ENCODE measurements at regions not wholly inside any gene's neighbourhood (a gene's known extent, or its start where the extent isn't known, plus 50 kb on each side); places are given as distances from the start of the nearest gene placed in this dataset.
"Not testable (repeated sequence)": the region's sequence is repeated elsewhere in the genome, so short reads cannot be mapped to it uniquely, and the experiment has no call there.

DNA sequence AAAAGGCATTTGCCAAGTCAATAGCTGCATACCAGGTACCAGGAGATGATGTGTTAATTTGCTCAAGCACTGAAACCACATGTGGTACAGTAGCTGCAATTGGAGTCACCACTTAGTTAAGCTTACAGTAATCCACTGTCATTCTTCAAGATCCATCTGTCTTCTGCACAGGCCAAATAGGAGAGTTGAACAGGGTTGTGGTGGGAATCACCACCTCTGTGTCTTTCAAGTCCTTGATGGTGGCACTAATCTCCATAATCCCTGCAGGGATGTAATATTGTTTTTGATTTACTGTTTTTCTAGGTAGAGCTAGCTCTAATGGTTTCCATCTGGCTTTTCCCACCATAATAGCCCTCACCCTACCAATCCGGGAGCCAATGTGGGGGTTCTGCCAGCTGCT lies 91.9 kb downstream of the FCRL5 start:
- DNase-seq (ENCODE audit: low spot score) = no peak

DNA sequence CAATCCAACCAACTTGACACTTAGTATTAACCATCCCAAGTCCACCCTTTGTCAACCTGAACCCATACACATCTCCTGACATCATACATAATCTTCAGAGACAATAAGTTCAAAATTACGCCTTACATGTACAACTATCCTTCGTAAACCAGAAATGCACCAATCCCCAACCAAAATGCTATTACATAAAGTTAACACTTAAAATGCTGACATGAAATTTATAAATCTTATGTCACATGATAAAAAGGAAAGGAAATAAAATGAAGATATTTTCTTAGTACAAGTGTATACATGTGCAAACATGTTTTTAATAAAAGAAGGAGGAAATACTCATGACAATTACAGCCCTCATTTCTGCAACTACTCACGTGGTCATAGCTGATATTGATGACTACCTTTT lies 95.0 kb downstream of the FCRL5 start:
- no peak for DNase-seq (ENCODE audit: low spot score)

DNA sequence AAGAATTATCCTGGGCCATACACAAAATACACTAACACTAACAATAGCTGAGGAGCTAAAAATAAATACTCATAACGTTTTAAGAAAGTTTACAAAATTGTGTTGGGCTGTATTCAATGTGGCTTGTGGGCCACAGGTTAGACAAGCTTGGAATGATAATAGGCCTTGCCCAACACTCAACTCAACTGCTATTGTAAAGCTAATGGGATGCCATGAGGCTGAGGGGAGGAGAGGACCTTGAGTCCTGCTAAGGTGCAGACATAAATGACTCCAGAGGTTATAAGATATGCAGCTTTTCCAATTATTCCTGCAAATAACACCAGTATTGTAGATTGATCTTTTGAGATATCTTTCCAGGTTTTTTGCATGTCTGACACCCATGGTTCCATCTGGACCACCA lies 97.0 kb downstream of the FCRL5 start:
- no peak for DNase-seq (ENCODE audit: low spot score)

DNA sequence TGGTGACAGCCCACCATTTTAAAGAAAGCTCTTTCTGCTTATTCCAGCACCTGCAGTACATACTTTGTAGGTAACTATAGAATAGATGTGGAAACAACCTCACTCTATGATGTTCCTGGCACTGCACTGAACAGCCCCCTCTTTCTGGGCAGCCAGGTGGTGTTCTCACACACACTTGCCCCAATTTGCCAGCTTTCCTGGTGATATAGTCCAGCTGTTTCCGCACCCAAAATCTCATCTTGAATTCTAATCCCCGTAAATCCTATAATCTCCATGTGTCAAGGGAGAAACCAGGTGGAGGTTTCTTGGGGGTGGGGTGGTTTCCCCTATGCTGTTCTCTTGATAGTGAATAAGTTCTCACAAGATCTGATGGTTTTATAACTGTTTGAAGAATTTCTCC lies 102.2 kb downstream of the FCRL5 start:
- no peak for DNase-seq (ENCODE audit: low spot score)

DNA sequence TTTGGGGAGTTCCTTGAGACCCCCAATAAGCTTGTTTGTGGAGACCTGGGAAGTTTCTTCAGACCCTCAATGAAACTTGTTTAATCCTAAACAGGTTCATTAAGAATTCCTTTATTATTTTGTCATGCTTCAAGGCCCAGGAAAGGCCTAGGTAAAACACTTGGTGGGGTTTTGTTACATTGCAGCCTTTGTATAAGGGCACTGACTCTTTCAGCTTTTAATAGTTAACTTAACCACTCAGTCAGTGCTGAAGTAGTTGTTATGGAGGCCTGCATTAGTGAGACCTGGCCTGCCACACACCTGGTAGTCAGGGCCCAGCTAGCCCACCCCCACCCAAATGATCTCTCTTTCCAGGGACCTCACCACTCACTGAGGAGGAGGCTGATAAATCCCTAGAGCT lies 103.7 kb downstream of the FCRL5 start:
- DNase-seq (ENCODE audit: low spot score) = no peak

DNA sequence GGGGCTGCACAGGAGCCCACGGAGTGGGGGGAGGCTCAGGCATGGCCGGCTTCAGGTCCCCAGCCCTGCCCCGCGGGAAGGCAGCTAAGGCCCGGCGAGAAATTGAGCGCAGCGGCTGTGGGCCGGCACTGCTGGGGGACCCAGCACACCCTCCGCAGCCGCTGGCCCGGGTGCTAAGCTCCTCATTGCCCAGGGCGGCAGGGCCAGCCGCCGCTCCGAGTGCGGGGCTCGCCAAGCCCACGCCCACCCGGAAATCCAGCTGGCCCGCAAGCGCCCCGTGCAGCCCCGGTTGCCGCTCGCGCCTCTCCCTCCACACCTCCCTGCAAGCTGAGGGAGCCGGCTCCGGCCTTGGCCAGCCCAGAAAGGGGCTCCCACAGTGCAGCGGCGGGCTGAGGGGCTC lies 106.0 kb downstream of the FCRL5 start:
- DNase-seq (ENCODE audit: low spot score) = not testable (repeated sequence)

DNA sequence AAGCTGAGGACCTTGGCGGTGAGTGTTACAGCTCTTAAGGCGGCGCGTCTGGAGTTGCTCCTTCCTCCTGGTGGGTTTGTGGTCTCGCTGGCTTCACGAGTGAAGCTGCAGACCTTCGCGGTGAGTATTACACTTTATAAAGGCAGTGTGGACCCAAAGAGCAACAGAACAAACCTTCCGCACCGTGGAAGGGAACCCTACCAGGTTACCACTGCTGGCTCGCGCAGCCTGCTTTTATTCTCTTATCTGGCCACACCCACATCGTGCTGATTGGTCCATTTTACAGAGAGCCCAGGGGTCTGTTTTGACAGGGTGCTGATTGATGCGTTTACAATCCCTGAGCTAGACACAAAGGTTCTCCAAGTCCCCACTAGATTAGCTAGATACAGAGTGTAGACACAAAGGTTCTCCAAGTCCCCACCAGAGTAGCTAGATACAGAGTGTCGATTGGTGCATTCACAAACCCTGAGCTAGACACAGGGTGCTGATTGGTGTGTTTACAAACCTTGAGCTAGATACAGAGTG lies 106.6 kb downstream of the FCRL5 start:
- DNase-seq (ENCODE audit: low spot score) = not testable (repeated sequence)

DNA sequence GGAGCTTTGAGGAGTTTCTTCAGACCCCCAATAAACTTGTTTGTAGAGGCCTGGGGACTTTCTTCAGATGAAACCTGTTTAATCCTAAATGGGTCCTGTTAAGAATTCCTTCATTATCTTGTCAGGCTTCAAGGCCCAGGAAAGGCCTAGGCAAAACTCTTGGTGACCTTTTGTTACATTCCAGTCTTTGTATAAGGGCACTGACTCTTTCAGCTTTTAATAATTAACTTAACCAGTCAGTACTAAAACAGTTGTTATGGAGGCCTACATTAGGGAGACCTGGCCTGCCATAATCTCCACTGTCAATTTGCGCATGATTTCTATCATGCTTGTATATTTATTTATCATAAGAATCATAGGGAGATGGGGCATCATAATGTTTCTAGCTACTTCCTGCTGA lies 110.2 kb downstream of the FCRL5 start:
- DNase-seq (ENCODE audit: low spot score) = no peak

DNA sequence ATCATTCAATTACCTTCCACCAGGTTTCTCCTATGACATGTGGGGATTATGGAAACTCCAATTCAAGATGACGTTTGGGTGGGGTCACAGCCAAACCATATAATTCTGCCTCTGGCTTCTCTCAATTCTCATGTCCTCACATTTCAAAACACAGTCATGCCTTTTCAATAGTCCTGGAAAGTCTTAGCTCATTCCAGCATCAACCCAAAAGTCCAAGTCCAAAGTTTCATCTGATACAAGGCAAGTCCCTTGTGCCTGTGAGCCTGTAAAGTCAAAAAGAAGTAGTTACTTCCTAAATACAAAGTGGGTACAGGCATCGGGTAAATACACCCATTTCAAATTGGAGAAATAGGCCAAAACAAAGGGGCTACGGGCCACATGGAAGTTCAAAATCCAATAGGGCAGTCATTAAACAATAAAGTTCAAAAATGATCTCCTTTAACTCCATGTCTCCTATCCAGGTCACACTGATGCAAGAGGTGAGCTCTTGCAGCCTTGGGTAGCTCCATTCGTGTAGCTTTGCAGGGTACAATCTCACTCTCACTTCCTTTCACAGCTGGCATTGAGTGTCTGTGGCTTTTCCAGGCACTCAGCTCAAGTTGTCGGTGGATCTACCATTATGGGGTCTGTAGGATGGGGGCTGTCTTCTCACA lies 112.9 kb downstream of the FCRL5 start:
- no peak for DNase-seq (ENCODE audit: low spot score)

GRCh38 chr1:157438613-157439012 lies 113.7 kb downstream of the FCRL5 start:
- DNase-seq (ENCODE audit: low spot score) = no peak

DNA sequence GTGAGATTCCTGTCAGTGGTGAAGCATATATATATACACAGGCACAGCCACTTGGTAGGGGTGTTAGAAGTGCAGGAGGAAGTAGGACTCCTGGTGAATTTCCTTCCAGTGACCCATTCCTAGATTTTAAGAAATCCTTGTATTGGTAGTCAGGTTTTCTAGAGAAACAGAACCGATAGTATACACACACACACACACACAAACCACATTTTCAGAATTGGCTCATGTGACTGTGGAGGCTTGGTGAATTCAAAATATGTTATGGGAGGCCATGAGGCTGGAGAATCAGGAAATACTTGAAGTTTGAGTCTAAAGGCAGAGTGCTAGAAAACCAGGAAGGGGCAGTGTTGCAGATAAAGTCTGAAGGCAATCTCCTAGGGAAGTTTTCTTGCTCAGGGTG lies 114.2 kb downstream of the FCRL5 start:
- no peak for DNase-seq (ENCODE audit: low spot score)

- no peak for DNase-seq (ENCODE audit: low spot score)
Measured at GRCh38 chr1:157437296-157437695, 115.0 kb downstream of the FCRL5 start.

DNA sequence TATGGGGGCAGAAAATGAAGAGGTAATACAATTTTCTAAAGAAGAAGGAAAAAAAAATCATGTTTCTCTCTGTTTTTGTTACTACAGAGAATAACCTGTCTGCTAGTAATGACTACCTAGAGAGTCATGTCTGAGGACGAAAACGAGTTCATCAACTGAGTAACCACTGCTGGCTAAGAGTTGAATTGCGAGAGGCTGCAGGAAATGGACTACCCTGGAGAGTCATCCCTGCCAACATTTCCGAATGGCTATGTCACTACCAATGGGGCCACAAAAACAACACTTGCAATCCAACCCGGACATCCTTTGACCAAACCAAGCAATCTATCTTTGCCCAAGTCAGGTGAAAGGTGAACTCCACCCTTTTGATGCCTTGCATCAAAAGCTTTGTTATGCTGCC lies 120.6 kb downstream of the FCRL5 start:
- DNase-seq (ENCODE audit: low spot score) = no peak

DNA sequence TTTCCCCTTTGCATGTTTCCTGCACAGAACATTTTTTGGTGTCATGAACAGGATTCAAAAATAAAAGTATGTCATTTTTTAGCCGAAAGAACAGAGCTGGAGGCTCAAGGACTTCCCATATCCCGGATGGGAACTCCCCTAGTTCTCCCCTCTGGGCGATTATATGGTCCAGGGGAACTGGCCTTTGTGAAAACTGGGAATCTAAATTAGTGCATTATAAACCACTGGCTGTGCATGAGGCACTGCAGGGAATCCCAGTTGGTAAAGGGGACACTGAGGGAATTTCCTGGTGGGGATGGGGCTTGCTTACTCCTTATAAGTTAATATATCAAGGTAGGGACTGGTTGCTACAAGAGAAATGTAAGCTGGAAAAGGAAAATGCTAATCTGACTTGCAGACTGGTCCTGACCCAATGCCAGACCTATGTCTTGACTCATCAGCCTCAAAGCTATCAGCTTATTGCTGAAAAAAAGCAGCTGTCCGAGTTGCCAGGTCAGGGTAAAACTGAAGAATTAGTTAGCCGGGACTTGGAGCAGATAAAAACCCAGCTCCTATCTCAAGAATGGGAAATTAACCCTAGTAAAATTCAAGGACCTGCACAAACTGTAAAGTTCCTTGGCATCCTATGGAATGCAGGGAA lies 122.6 kb downstream of the FCRL5 start:
- DNase-seq (ENCODE audit: low spot score) = no peak

DNA sequence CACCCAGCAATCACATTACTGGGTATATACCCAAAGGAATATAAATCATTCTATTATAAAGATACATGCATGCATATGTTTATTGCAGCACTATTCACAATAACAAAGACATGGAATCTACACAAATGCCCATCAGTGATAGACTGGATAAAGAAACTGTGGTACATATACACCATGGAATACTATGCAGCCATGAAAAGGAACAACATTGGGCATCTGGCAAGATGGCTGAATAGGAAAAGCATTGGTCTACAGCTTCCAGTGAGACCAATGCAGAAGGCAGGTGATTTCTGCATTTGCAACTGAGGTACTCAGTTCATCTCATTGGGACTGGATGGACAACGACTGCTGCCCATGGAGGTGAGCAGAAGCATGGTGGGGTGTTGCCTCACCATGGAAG lies 128.6 kb downstream of the FCRL5 start:
- not testable (repeated sequence) for DNase-seq (ENCODE audit: low spot score)

GRCh38 chr1:157419845-157420542 lies 132.3 kb downstream of the FCRL5 start:
- no peak for DNase-seq (ENCODE audit: low spot score)

DNA sequence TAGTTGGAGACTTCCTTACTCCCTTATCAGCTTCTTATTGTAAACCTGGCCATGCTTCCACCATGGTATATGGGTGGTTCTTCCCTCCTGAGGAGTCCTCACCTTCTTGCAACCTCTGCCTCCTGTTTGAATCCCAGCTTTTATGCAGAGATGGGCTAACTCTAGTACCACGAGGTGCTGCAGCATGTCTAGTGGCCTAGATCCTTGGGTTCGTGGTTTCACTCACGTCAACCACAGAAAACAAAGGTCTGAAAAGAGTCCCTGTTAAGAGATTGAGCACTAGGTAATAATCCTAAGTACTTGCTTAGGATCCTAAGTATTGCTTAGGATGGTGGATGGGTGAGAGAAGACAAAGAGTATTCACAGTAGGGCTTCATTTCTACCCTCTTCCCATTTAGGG lies 133.7 kb downstream of the FCRL5 start:
- no peak for DNase-seq (ENCODE audit: low spot score)

- DNase-seq (ENCODE audit: low spot score) = no peak
Measured at GRCh38 chr1:157418231-157418630, 134.1 kb downstream of the FCRL5 start.

DNA sequence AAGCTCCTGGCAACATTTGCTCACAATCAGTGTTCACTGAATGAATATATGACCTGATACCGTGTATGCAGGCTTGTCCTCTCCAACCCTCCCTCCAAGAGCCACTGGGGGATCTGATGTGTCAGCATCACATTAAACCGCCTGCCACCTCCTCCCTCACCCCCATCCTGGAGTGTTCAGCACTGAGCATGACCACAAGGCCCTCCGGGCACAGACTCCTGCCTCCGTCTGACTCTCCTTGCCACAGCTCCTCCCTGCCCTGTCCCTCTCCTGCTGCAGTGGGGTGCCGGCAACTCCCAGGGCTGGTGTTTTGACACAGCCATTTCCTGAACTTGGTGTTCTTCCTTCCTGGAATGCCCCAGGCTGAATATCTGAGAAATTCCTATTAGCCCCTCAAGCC lies 136.7 kb downstream of the FCRL5 start:
- DNase-seq (ENCODE audit: low spot score) = no peak

- no peak for DNase-seq (ENCODE audit: low spot score)
Measured at GRCh38 chr1:157412308-157412707, 140.0 kb downstream of the FCRL5 start.

DNA sequence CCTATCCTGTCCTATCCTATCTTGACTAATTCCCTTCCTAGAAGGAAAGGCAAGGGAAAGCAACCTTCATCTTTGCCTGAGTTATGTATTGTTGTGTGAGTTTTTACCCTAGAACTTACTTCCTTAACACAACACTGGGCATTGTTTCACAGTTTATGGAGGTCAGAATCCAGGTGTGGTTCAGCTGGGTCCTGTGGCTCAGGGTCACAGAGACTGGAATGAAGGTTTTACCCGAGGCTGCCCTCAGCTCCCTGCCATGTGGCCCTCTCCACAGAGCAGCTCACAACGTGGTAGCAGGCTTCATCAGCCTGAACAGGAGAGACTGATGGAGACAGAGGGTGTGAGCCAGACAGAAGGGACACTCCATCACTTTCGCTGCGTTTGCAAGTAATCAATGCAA lies 140.5 kb downstream of the FCRL5 start:
- DNase-seq (ENCODE audit: low spot score) = no peak

DNA sequence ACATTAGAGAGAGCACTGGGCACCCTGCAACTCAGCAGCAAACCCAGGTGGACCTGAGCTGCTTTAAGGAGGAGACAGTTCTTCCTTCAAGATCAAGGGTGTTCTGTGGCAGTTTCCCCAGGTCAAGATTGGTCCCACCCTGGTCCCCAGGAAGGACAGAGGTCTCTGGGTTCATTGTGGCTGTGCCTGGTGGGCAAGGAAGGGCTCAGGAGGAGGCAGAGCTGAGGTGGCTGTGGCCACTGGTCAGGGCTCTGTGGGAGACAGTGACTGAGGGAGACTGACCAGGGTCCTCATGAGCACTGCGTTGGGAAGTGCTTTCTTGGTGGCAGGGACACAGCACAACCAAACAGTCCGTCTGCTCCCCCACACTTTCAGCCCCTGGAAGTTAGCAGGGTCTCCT lies 141.3 kb downstream of the FCRL5 start:
- DNase-seq (ENCODE audit: low spot score) = no peak

GRCh38 chr1:157410457-157410856 lies 141.9 kb downstream of the FCRL5 start:
- DNase-seq (ENCODE audit: low spot score) = no peak

Data from left forelimb (tissue), 1 donor.